ENCODE measurements at regions not wholly inside any gene's neighbourhood (a gene's known extent, or its start where the extent isn't known, plus 50 kb on each side); places are given as distances from the start of the nearest gene placed in this dataset.

GRCh38 chr2:67564626-67565025, 167.5 kb downstream of the ETAA1 start:
- H3K4me1 ChIP-seq (ENCODE audit: control insufficient read depth in 2 of 2, insufficient read depth in 1 of 2, low read depth in 1 of 2, low read length in 2 of 2): no peaks in the 10 kb centered on the region
- no peak overlapping the region for H3K4me3 ChIP-seq (ENCODE audit: low read length in 2 of 2)
- H2BK5ac ChIP-seq (ENCODE audit: low read length): no peak overlapping the region
- no peak overlapping the region for H3K23ac ChIP-seq (ENCODE audit: low read depth, low read length, poor library complexity)
- peaks cover 0 to 6% (median 0%) of the 10 kb centered on the region in 3 experiments for H3K27me3 ChIP-seq (ENCODE audit: control insufficient read depth in 3 of 3, insufficient read depth in 3 of 3, low read depth in 1 of 3, low read length in 3 of 3)
- H3K14ac ChIP-seq (ENCODE audit: low read length): no peak overlapping the region
- H2AK5ac ChIP-seq (ENCODE audit: low read depth, low read length): no peak overlapping the region
- H3K4me2 ChIP-seq (ENCODE audit: insufficient read depth, low read length, poor library complexity, severe bottlenecking): no peak overlapping the region
- H2BK15ac ChIP-seq (ENCODE audit: low read length): no peak overlapping the region
- H3K4ac ChIP-seq (ENCODE audit: low read length): no peak overlapping the region
- H2BK12ac ChIP-seq (ENCODE audit: low read length): no peak overlapping the region
- H4K91ac ChIP-seq (ENCODE audit: low read depth, low read length, poor library complexity): no peak overlapping the region
- H3K18ac ChIP-seq (ENCODE audit: low read length): no peak overlapping the region
- H2AFZ ChIP-seq (ENCODE audit: low read length): no peak overlapping the region
- H3K9ac ChIP-seq (ENCODE audit: low read depth, low read length, poor library complexity): no peak overlapping the region
- H3K27ac ChIP-seq (replicated peaks; ENCODE audit: low read length): no peak overlapping the region
- no peak overlapping the region for H2BK120ac ChIP-seq (ENCODE audit: low read depth, low read length)
- no peaks in the 10 kb centered on the region for H3K36me3 ChIP-seq (replicated peaks in 1 of 2; ENCODE audit: control insufficient read depth in 2 of 2, insufficient read depth in 2 of 2, low read length in 2 of 2)
- H3K9me3 ChIP-seq (replicated peaks in 1 of 2; ENCODE audit: control insufficient read depth in 2 of 2, insufficient read depth in 1 of 2, low read depth in 1 of 2, low read length in 2 of 2): peaks cover 0 to 2% of the 10 kb centered on the region in 2 donors
- H4K8ac ChIP-seq (ENCODE audit: low read depth, low read length): no peak overlapping the region
- DNase-seq (ENCODE audit: low spot score): no peak
- no CpG with 5 or more reads among the region's 3 CpGs for WGBS, 2 donors (ENCODE audit: extremely low coverage in 2 of 2, insufficient read length in 2 of 2, insufficient replicate concordance in 1 of 2)
- no peaks in the 10 kb centered on the region for H3K79me1 ChIP-seq (ENCODE audit: low read depth, low read length)

DNA sequence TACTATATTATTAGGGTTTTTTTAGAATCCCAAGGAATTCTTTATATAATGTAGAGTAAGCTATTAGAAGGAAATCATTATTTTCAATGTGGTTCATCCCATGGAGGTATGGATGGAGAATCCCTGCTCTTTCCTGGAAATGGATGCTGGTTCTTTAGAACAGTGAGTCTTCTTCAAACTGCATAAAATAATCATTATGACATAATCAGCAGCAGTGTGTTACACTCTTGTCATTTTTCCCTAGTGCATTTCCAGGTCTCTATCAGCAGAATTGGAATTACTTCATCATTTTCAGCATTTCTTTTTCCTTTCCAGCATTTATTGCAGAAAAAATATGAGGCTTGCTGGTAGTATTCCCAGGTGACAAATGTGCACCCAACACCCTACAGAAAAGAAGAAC, 168.1 kb downstream of the ETAA1 start:
- Histone ChIP-seq H3K18ac (ENCODE audit: low read length) (no peak overlapping the region), H2AK5ac (ENCODE audit: low read depth, low read length) (no peak overlapping the region), H3K9ac (ENCODE audit: low read depth, low read length, poor library complexity) (no peak overlapping the region), H2BK15ac (ENCODE audit: low read length) (no peak overlapping the region), H3K4me2 (ENCODE audit: insufficient read depth, low read length, poor library complexity, severe bottlenecking) (no peak overlapping the region), H3K36me3 (replicated peaks in 1 of 2; ENCODE audit: control insufficient read depth in 2 of 2, insufficient read depth in 2 of 2, low read length in 2 of 2) (no peaks in the 10 kb centered on the region), H3K23ac (ENCODE audit: low read depth, low read length, poor library complexity) (no peak overlapping the region), H3K27me3 (ENCODE audit: control insufficient read depth in 3 of 3, insufficient read depth in 3 of 3, low read depth in 1 of 3, low read length in 3 of 3) (peaks cover 0 to 6% (median 0%) of the 10 kb centered on the region in 3 experiments), H3K4me3 (ENCODE audit: low read length in 2 of 2) (no peak overlapping the region), H4K8ac (ENCODE audit: low read depth, low read length) (no peak overlapping the region), H3K4me1 (ENCODE audit: control insufficient read depth in 2 of 2, insufficient read depth in 1 of 2, low read depth in 1 of 2, low read length in 2 of 2) (no peaks in the 10 kb centered on the region), H3K27ac (replicated peaks; ENCODE audit: low read length) (no peak overlapping the region), H2AFZ (ENCODE audit: low read length) (no peak overlapping the region), H3K79me1 (ENCODE audit: low read depth, low read length) (no peaks in the 10 kb centered on the region), H2BK120ac (ENCODE audit: low read depth, low read length) (no peak overlapping the region), H3K9me3 (replicated peaks in 1 of 2; ENCODE audit: control insufficient read depth in 2 of 2, insufficient read depth in 1 of 2, low read depth in 1 of 2, low read length in 2 of 2) (peaks cover 0 to 2% of the 10 kb centered on the region in 2 donors), H3K14ac (ENCODE audit: low read length) (no peak overlapping the region), H3K4ac (ENCODE audit: low read length) (no peak overlapping the region), H2BK12ac (ENCODE audit: low read length) (no peak overlapping the region), H4K91ac (ENCODE audit: low read depth, low read length, poor library complexity) (no peak overlapping the region), H2BK5ac (ENCODE audit: low read length) (no peak overlapping the region)
- no peak for DNase-seq (ENCODE audit: low spot score)

DNA sequence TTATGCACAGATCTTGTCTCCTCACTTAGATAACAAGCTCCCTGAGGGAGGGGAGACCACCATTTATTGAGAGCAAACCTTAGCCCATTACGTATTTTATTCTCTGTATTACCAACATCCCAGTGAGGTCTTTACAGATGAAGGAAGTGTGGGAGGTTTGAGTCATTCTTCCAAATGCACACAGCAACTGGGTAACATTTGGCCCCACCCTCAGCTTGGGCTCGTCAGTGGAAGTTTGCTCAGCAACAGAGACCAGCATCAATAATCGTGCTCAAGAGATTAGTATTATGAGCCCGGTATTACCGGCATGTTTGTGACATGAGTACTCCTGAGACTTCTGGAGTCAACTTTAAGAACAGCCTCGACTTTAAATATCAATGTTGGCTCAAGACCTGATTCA, 168.6 kb downstream of the ETAA1 start:
- Histone ChIP-seq H3K27ac (replicated peaks; ENCODE audit: low read length) (no peak overlapping the region), H2AK5ac (ENCODE audit: low read depth, low read length) (no peak overlapping the region), H3K4me3 (ENCODE audit: low read length in 2 of 2) (no peak overlapping the region), H2BK12ac (ENCODE audit: low read length) (no peak overlapping the region), H4K8ac (ENCODE audit: low read depth, low read length) (no peak overlapping the region), H3K4me2 (ENCODE audit: insufficient read depth, low read length, poor library complexity, severe bottlenecking) (no peak overlapping the region), H2BK5ac (ENCODE audit: low read length) (no peak overlapping the region), H3K36me3 (replicated peaks in 1 of 2; ENCODE audit: control insufficient read depth in 2 of 2, insufficient read depth in 2 of 2, low read length in 2 of 2) (no peaks in the 10 kb centered on the region), H3K79me1 (ENCODE audit: low read depth, low read length) (no peaks in the 10 kb centered on the region), H3K4me1 (ENCODE audit: control insufficient read depth in 2 of 2, insufficient read depth in 1 of 2, low read depth in 1 of 2, low read length in 2 of 2) (no peaks in the 10 kb centered on the region), H3K27me3 (ENCODE audit: control insufficient read depth in 3 of 3, insufficient read depth in 3 of 3, low read depth in 1 of 3, low read length in 3 of 3) (peaks cover 0 to 1% (median 0%) of the 10 kb centered on the region in 3 experiments), H2BK120ac (ENCODE audit: low read depth, low read length) (no peak overlapping the region), H3K4ac (ENCODE audit: low read length) (no peak overlapping the region), H3K18ac (ENCODE audit: low read length) (no peak overlapping the region), H4K91ac (ENCODE audit: low read depth, low read length, poor library complexity) (no peak overlapping the region), H3K14ac (ENCODE audit: low read length) (no peak overlapping the region), H2BK15ac (ENCODE audit: low read length) (no peak overlapping the region), H3K23ac (ENCODE audit: low read depth, low read length, poor library complexity) (no peak overlapping the region), H3K9me3 (replicated peaks in 1 of 2; ENCODE audit: control insufficient read depth in 2 of 2, insufficient read depth in 1 of 2, low read depth in 1 of 2, low read length in 2 of 2) (peaks cover 0 to 2% of the 10 kb centered on the region in 2 donors), H3K9ac (ENCODE audit: low read depth, low read length, poor library complexity) (no peak overlapping the region), H2AFZ (ENCODE audit: low read length) (no peak overlapping the region)
- WGBS, 2 donors (ENCODE audit: extremely low coverage in 2 of 2, insufficient read length in 2 of 2, insufficient replicate concordance in 1 of 2): no CpG with 5 or more reads among the region's 6 CpGs
- DNase-seq (ENCODE audit: low spot score): no peak

GRCh38 chr2:67566285-67566684, 169.2 kb downstream of the ETAA1 start:
- H3K36me3 ChIP-seq (replicated peaks in 1 of 2; ENCODE audit: control insufficient read depth in 2 of 2, insufficient read depth in 2 of 2, low read length in 2 of 2): no peaks in the 10 kb centered on the region
- H2BK5ac ChIP-seq (ENCODE audit: low read length): no peak overlapping the region
- H3K14ac ChIP-seq (ENCODE audit: low read length): no peak overlapping the region
- H3K27me3 ChIP-seq (ENCODE audit: control insufficient read depth in 3 of 3, insufficient read depth in 3 of 3, low read depth in 1 of 3, low read length in 3 of 3): no peaks in the 10 kb centered on the region
- H2BK12ac ChIP-seq (ENCODE audit: low read length): no peak overlapping the region
- H3K18ac ChIP-seq (ENCODE audit: low read length): no peak overlapping the region
- no peak overlapping the region for H2AK5ac ChIP-seq (ENCODE audit: low read depth, low read length)
- no peaks in the 10 kb centered on the region for H3K79me1 ChIP-seq (ENCODE audit: low read depth, low read length)
- peaks cover 0 to 2% of the 10 kb centered on the region in 2 donors for H3K9me3 ChIP-seq (replicated peaks in 1 of 2; ENCODE audit: control insufficient read depth in 2 of 2, insufficient read depth in 1 of 2, low read depth in 1 of 2, low read length in 2 of 2)
- DNase-seq (ENCODE audit: low spot score): no peak
- no peak overlapping the region for H3K4ac ChIP-seq (ENCODE audit: low read length)
- no peak overlapping the region for H4K91ac ChIP-seq (ENCODE audit: low read depth, low read length, poor library complexity)
- no peak overlapping the region for H4K8ac ChIP-seq (ENCODE audit: low read depth, low read length)
- H3K23ac ChIP-seq (ENCODE audit: low read depth, low read length, poor library complexity): no peak overlapping the region
- no peak overlapping the region for H2AFZ ChIP-seq (ENCODE audit: low read length)
- H3K9ac ChIP-seq (ENCODE audit: low read depth, low read length, poor library complexity): no peak overlapping the region
- no peak overlapping the region for H3K27ac ChIP-seq (replicated peaks; ENCODE audit: low read length)
- no peaks in the 10 kb centered on the region for H3K4me1 ChIP-seq (ENCODE audit: control insufficient read depth in 2 of 2, insufficient read depth in 1 of 2, low read depth in 1 of 2, low read length in 2 of 2)
- no peak overlapping the region for H2BK120ac ChIP-seq (ENCODE audit: low read depth, low read length)
- H3K4me3 ChIP-seq (ENCODE audit: low read length in 2 of 2): no peak overlapping the region
- H2BK15ac ChIP-seq (ENCODE audit: low read length): no peak overlapping the region
- H3K4me2 ChIP-seq (ENCODE audit: insufficient read depth, low read length, poor library complexity, severe bottlenecking): no peak overlapping the region
